GM21723 (cell line): ENCODE measurements at regions not wholly inside any gene's neighbourhood (a gene's known extent, or its start where the extent isn't known, plus 50 kb on each side); places are given as distances from the start of the nearest gene placed in this dataset.

Experiments
- ATAC-seq: cut with Tn5 transposase; IDR thresholded peaks from one replicate; pipeline ENCODE4 v1.9.1; 2021; ENCODE audit warnings: mild to moderate bottlenecking, moderate library complexity; ENCODE audit not compliant: unreplicated experiment

GRCh38 chr20:6265204-6265904 is 142.5 kb upstream of the FERMT1 start:
- no peak for ATAC-seq

GRCh38 chr20:6253396-6253795 is 130.6 kb upstream of the FERMT1 start:
- ATAC-seq: no peak

GRCh38 chr20:6245436-6245835 is 122.6 kb upstream of the FERMT1 start:
- no peak for ATAC-seq

- no peak for ATAC-seq
Observed at GRCh38 chr20:6241591-6241990, 118.8 kb upstream of the FERMT1 start.

- ATAC-seq: no peak
Observed at GRCh38 chr20:6240059-6240458, 117.2 kb upstream of the FERMT1 start.

GRCh38 chr20:6238421-6238820 is 115.6 kb upstream of the FERMT1 start:
- no peak for ATAC-seq

GRCh38 chr20:6235510-6235909 is 112.7 kb upstream of the FERMT1 start:
- no peak for ATAC-seq

GRCh38 chr20:6232436-6232835 is 109.6 kb upstream of the FERMT1 start:
- ATAC-seq: no peak

GRCh38 chr20:6231556-6231955 is 108.7 kb upstream of the FERMT1 start:
- no peak for ATAC-seq

GRCh38 chr20:6228302-6228843 is 105.5 kb upstream of the FERMT1 start:
- no peak for ATAC-seq

GRCh38 chr20:6213311-6213710 is 90.5 kb upstream of the FERMT1 start:
- ATAC-seq: no peak

GRCh38 chr20:6212903-6213302 is 90.1 kb upstream of the FERMT1 start:
- no peak for ATAC-seq

- no peak for ATAC-seq
Observed at GRCh38 chr20:6209093-6209492, 86.3 kb upstream of the FERMT1 start.

- ATAC-seq: no peak
Observed at GRCh38 chr20:6200092-6200491, 77.3 kb upstream of the FERMT1 start.

GRCh38 chr20:6185268-6185667 is 62.4 kb upstream of the FERMT1 start:
- ATAC-seq: no peak

- ATAC-seq: no peak
Observed at GRCh38 chr20:6184086-6184485, 61.3 kb upstream of the FERMT1 start.

GRCh38 chr20:6180531-6180930 is 57.7 kb upstream of the FERMT1 start:
- no peak for ATAC-seq

- ATAC-seq: no peak
Observed at GRCh38 chr20:6178537-6178936, 55.7 kb upstream of the FERMT1 start.

GRCh38 chr20:6173481-6173880 is 50.7 kb upstream of the FERMT1 start:
- no peak for ATAC-seq
